ENCODE measurements at regions not wholly inside any gene's neighbourhood (a gene's known extent, or its start where the extent isn't known, plus 50 kb on each side); places are given as distances from the start of the nearest gene placed in this dataset.

GRCh38 chr2:65688141-65688886 is 255.9 kb upstream of the SPRED2 start:
- no peak for TF ChIP-seq CTCF (IDR thresholded peaks at IDR 0.05; ENCODE audit: low read depth, low read length)
- no peak for TF ChIP-seq POLR2A (IDR thresholded peaks at IDR 0.05; ENCODE audit: extremely low read depth, insufficient read length)
- TF ChIP-seq MYC (IDR thresholded peaks at IDR 0.05; ENCODE audit: low read depth, low read length), result no peak

Measured in NB4 (cell line).